Uterus (tissue), 2 donors: ENCODE measurements at regions not wholly inside any gene's neighbourhood (a gene's known extent, or its start where the extent isn't known, plus 50 kb on each side); places are given as distances from the start of the nearest gene placed in this dataset.

Source experiments
- POLR2A ChIP-seq, 2 donors: fragments of 450-650 bp; IDR thresholded peaks; one replicate each; pipeline ENCODE4 v1.6.1; 2016; ENCODE audit warnings: antibody characterized with exemption in 2 of 2, mild to moderate bottlenecking in 1 of 2, moderate library complexity in 1 of 2
- TF ChIP-seq, protein P1 (sequence below), 4 experiments: fragments of 200-600 bp in 2 of 4; fragments of 450-650 bp in 2 of 4; sonication (generic) in 2 of 4; IDR thresholded peaks; one replicate each; pipeline ENCODE4 v1.5.1; 2016 to 2019; ENCODE audit warnings: antibody characterized with exemption in 4 of 4, mild to moderate bottlenecking in 2 of 4, moderate library complexity in 1 of 4

GRCh38 chr1:113253187-113253586 is 137.1 kb upstream of the MAGI3 start:
- TF ChIP-seq, protein P1, sequence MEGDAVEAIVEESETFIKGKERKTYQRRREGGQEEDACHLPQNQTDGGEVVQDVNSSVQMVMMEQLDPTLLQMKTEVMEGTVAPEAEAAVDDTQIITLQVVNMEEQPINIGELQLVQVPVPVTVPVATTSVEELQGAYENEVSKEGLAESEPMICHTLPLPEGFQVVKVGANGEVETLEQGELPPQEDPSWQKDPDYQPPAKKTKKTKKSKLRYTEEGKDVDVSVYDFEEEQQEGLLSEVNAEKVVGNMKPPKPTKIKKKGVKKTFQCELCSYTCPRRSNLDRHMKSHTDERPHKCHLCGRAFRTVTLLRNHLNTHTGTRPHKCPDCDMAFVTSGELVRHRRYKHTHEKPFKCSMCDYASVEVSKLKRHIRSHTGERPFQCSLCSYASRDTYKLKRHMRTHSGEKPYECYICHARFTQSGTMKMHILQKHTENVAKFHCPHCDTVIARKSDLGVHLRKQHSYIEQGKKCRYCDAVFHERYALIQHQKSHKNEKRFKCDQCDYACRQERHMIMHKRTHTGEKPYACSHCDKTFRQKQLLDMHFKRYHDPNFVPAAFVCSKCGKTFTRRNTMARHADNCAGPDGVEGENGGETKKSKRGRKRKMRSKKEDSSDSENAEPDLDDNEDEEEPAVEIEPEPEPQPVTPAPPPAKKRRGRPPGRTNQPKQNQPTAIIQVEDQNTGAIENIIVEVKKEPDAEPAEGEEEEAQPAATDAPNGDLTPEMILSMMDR (IDR thresholded peaks at IDR 0.05): no peak
- TF ChIP-seq POLR2A (IDR thresholded peaks at IDR 0.05): no peak
